ENCODE measurements at regions not wholly inside any gene's neighbourhood (a gene's known extent, or its start where the extent isn't known, plus 50 kb on each side); places are given as distances from the start of the nearest gene placed in this dataset.

GRCh38 chr2:120985174-120985996 is 249.7 kb downstream of the GLI2 start:
- no peak for TF ChIP-seq CTCF (IDR thresholded peaks at IDR 0.05)
- no peak for TF ChIP-seq POLR2A (IDR thresholded peaks at IDR 0.05)
